NCI-H2227 treated with DMSO at 0.1 percent for 48 hours (cell line): ENCODE measurements at regions not wholly inside any gene's neighbourhood (a gene's known extent, or its start where the extent isn't known, plus 50 kb on each side); places are given as distances from the start of the nearest gene placed in this dataset.
"Not testable (repeated sequence)": the region's sequence is repeated elsewhere in the genome, so short reads cannot be mapped to it uniquely, and the experiment has no call there.

Experiments used
- DNase-seq: peaks from one replicate; lab custom pipeline; 2025; lab: John Stamatoyannopoulos, UW

DNA sequence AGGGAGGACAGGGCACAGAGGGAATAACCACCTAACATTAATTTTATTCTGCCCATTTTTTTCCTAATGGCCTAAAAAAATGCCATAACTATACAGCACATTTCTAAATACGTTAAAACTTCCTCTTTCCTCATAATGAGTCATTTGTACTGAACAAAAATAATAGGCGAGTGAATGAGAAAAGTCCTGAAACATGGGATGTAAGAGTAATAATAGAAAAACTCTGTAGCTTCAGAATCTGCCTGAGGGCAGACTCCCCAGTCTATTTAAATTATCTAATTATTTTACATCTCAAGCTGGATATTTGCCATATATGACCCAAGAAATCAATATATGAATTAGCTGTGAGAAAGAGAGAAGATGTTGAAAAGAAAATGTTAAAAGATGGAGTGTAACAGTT lies 285.1 kb downstream of the TMX3 start:
- no peak for DNase-seq

DNA sequence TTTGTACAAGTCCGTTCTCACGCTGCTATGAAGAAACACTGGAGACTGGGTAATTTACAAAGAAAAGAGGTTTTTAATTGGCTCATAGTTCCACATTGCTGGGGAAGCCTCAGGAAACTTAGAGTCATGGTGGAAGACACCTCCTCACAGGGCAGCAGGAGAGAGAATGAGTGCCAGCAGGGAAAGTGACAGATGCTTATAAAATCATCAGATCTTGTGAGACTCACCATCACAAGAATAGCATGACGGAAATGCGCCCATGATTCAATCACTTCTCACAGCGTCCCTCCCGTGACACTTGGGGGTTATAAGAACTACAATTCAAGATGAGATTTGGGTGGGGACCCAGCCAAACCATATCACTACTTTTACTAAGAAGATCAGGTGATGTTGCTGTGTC lies 285.8 kb downstream of the TMX3 start:
- DNase-seq: no peak

DNA sequence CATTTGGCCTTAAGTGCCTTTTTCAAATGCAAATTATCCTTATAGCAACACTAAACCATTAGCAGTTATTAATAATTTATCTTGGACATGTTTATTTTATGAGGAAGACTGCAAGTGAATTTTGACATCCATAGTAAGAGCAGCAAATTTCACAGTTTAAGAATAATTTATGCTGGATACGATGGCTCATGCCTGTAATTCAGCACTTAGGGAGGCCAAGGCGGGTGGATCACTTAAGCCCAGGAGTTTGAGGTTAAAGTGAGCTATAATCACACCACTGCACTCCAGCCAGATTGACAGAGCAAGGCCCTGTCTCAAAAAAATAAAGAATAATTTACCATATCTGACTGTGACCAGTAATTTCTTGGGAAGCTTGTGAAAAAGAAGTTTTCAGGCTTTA lies 286.2 kb downstream of the TMX3 start:
- DNase-seq: peak; percentile 36

DNA sequence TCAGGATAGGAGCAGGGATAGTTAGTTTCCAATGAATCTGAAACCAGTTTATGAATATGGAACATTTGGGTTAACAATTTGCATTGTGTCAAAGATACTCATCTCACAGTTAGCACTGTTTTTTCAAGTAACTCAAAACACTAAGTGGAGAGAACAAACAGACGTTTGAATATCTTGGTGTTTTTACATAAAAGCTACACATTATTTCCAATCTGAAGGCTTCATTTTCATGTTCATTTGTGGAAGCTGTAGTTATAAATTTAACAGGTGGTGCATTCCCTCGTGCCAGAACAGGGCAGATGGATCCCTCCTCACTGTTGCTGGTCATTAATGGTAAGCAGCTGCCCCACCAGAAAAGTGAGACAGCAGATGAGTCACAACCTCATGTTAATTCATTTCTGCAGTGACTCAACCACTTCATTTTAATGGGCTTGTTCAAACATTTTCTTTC lies 286.9 kb downstream of the TMX3 start:
- DNase-seq: no peak

DNA sequence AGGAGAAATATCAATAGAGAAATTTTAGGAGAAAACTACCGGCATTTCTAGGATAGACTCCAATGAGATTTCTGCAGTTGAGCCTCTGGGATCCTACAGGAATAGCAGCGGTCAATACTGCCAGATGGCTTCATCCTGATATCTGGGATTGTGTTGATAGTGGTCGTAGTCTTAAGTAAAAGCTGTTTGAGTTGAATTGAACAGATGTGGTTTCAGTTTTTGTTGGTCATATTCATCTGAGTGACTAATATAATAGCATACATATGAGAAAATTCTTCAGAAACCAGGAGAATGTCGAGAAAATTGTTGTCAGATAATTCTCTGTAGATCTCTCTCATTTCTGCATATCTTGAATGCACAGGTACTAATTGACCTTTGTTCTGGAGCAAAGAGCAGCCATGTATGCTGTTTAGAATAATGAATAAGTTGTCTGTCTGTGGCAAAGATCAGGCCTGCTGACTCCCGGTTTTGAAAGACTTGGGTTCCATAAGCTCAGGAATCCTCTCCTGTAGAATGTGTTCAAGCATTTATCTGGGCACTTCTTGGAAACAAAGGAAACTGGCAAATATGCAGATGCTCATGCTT lies 288.1 kb downstream of the TMX3 start:
- no peak for DNase-seq

DNA sequence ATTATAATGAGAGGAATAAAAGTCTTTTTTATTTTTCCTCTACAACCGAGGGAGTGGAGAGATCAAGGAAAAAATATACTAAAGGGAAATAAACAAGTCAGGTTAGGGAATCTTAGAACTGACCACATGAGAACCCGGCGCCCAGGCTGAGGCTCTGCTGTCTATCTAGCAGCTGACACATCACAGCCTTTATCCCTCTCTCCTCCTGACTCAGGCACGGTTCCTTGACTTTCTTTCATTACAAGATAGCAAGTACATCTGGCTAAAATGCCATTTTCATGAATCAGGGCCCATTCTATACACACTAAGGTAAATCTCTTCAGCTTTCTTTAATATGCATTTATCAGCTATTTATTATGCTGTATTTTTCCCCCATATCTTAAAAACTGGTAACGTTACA lies 296.0 kb downstream of the TMX3 start:
- DNase-seq: peak; percentile 29

DNA sequence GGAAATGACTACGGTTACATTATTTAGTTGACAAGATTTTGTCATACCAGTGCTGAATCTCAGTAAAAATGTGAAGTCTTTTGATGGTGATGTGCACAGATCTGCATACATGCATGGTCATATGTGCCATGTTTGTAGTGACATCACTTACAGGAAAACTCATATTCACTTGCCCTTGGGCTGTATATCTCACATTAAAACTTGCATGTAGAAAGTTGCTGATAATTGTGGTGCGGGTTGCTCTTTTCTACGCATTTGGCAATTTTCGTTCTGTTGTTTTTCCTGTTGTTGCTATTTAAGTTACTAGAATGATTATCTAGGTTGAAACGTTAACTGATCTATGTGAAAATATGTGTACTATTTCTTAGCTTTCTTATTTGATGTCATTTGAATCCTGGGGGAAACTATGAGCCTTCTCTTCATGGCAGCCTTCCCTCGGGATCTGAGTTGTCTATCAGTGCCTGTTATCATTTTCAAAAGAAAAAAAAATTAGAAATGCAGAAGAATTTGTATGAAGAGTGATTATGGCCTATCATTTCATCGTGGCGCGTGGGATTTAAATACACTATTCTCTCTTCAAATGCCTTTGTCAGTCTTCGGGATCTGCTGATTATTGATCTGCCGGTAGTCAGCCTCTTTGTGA lies 296.6 kb downstream of the TMX3 start:
- no peak for DNase-seq

DNA sequence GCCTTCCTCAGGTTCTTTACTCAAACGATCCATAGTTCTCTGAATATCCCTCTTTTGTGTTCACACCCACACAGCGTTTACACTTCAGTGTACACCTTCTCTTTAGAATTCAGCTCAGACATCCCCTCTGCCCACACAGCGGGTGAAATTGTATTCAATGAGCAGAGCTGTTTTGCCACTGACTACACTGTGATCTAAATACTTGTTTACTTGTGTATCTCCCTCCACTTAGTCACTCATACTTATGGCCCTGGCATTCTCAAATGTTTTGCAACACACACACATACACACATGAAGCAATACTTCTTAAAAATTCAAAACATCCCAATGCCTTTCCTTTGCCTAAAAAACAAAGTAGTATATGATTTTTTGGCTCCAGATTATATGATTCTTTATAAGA lies 297.1 kb downstream of the TMX3 start:
- DNase-seq: peak; percentile 49

DNA sequence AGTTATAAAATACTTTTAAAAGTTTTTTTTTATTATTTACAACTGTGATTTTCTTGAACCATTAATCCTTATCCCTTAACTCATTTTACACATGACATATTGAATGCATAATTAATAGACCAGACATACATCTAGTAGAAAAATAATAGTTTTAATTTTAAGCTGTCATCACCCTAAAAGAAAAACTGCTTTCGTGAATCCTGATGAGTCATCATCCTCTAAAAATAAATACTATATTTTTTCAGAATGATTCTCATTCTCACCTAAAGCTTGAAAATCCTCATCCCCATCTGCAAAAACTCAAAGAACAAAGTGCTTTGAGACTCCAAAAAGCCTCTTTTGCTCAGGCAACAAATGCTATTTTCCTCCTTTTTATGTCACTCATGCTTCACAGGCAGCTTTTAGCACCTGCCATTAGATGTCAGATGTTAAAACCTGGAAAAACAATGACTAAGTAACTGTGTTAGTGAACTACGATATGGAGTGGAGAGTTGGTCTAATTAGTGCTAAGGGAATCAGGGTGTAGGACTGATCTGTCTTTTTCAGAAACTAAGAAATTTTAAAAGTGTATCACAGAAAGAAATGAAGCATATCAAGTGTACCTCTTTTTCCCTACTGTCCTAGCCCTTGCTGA lies 297.6 kb downstream of the TMX3 start:
- peak; percentile 49 for DNase-seq

DNA sequence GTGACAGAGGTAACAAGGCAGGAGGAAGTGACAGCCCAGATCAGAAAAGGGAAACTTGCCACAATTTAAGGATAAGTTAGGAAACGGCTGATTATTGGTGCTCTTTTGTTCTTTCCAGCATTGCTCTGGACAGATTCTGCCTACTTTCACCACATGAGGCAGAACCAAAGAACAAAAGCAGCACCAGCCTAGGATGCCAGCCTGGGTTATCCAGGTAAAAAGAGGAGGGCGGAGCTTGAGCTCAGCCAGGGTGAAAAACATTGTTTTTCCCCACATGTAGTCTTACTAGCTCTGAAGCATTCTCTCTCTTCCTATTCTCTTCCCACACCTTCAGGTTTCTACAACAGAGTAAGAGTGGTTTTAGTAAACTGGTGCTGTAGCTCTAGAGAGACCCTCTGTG lies 300.5 kb downstream of the TMX3 start:
- DNase-seq: no peak

DNA sequence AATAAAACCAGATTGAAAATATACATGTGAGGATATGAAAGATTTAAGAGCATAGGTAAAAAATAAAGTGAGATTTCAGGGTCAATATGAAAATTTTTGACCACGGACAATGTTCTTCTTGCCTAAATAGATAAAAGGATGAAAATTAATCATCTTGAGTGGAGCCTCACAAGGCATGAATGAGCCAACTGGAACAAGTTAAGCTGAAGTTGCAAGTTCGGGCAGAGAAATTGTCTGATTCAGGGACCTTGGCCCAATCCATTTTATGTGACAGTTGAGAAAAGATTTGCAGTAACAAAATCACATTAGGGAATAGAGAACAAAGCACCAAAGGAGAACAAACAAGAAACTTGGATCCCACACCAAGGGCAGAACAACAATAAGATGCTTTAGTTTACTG lies 305.3 kb downstream of the TMX3 start:
- DNase-seq: no peak

DNA sequence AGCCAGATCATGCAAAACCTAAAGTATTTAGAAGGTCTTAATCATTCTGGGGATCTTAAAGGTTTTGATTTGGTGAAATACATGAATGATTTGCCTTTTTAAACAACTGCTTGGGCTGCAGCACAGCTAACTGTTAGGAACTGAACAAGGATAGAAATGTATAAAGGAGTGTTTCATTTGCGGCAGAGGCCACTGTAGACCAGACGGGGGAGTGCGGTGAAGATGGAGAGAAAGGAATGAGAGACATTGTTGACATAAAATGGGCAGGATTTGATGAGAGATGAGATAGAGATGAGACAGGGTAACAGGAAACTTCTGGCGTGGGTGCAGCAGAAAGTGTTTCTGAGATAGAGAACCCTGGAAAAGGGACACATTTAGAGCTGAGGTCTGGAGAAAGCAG lies 308.1 kb downstream of the TMX3 start:
- DNase-seq: no peak

DNA sequence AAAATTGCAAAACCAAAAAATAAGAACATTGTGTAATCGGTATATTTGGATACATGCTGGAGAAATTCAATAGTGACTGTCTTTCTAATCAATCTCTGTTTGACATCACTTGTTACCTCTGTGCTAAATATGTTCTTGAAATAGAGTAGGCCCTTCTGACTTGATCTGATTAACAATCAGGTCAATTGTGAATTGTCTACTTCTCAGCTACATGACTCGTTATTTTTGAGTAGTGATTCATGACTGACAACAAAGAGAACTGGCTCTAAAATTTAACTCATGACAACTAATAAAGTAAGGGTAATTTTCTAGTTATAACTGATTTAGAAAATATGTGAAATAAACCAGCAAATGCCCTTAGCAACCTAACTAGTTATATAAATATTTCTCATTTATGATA lies 312.1 kb downstream of the TMX3 start:
- DNase-seq: no peak

DNA sequence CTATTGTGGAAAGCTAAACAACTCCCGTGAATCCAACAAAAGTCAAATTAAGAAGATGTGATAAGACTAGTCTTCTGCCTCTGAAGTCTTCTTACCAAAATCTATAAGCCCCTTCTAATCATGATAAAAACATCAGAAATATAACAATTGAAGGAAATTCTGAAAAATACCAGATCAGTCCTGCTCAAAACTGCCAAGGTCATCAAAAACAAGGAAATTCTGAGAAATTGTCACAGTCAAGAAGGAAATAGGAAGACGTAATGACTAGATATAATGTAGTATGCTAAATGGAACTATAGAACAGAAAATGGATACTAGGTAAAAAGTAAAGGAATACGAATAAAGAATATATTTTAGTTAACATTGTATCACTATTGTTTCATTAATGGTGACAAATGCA lies 314.0 kb downstream of the TMX3 start:
- DNase-seq: no peak

DNA sequence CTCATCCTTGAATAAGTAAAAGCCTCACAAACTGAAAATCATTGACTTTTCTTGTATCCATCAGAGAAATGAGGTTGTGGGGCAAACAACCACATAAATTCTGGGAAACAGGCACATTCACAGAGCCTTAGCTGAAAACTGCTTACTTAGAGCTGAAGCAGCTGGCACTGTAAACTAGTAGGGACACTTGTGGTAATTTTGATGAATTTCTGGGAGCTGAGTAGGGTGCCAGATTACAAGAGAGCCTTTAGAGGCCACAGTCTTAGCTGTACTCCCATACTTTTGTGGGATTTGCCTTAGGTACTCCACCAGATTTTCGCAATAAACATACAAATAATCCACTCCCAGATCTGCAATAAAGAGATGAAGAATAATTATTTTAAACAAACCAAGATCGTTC lies 315.2 kb downstream of the TMX3 start:
- no peak for DNase-seq

DNA sequence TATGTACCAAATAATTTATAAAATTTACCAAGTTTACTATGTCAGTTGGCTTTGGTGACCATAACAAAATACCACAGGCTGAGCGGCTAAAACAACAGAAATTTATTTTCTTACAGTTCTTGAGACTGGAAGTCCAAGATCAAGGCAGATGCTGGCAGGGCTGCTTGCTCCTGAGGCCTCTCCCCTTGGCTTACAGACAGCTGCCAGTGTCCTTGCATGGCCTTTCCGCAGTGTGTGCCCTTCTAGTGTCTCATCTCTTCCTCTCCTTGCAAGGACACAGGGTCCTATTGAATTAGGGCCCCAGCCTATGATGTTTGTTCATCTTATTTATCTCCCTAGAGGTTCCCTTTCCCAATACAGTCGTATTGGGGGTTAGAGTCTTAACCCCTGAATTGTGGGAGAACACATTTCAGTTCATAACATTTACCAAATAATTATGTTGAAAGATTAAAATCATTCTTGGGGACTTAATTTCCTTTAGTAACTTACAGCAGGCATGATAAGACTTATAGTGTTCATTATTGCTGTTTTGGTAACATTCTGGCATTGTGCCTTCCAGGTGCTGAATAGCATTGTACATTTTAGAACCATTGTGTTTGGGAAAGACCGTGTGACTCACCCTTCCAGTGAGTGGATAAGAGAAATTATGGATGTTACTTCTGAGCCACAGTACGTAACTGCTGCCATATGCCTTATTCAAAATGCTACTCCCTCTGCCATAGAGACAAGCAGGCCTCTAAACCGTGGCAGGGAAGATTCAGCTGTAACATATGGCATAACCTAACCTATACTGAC lies 317.5 kb downstream of the TMX3 start:
- DNase-seq: no peak

DNA sequence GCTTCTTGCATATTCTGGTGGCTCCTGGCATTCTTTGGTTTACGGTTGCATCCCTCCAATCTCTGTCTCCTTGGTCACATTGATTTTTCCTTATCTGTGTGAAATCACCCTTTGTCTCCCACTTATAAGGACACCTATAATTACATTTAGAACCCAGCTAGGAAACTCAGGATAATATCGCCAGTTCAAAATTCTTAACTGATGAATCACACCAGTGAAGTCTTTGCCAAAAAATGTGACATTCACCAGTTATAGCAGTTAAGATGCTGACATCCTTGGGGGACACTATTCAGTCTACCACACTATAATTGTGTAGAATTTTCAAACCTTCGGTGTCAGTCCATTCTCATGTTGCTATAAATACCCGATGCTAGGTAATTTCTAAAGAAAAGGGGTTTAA lies 320.2 kb downstream of the TMX3 start:
- no peak for DNase-seq

DNA sequence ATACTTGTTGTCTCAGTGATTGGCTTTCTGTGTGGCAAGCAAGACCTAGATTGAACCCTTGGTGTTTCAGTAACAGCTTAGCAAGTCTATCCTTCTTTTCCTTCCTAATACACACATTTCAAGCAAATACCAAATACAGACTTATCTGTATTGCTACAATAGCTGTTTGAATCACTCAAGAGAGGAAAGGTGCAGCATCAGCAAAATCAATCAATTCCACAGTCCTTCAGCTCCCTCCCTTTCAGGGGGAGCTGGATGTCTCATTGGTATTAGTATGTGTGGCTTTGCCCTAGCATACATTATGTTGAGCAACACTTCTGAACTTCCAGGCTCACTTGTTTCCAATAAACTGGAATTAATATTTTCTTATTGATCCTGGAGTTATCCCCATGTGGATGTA lies 323.1 kb downstream of the TMX3 start:
- no peak for DNase-seq

DNA sequence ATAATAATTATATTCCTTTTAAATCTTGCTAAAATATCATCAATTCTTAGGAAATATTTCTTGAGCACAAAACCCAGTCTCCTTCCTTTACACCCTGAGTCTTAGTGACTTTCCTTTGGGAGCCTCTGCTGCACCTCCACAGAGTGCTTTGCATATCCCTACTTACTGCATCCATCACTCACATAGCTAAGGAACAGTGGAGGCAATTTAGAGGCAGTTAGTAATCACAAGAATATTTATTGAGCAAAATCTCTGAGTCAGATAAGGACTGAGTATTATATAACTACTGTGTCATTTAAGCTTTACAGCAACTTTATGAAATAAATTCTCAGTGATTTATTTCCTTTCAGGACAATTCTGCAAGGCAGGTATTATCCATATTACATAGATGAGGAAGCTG lies 327.7 kb downstream of the TMX3 start:
- DNase-seq: no peak

DNA sequence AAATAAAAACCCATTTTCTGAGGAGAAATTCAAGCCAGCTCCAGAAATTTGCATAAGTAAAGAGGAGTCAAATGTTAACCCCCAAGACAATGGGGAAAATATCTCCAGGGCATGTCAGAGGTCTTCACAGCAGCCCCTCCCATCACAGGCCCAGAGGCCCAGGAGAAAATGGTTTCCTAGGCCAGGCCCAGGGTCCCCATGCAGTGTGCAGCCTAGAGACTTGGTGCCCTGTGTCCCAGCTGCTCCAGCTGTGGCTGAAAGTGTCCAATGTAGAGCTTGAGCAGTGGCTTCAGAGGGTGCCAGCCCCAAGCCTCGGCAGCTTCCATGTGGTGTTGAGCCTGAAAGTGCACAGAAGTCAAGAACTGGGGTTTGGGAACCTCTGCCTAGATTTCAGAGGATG lies 330.9 kb downstream of the TMX3 start:
- not testable (repeated sequence) for DNase-seq

DNA sequence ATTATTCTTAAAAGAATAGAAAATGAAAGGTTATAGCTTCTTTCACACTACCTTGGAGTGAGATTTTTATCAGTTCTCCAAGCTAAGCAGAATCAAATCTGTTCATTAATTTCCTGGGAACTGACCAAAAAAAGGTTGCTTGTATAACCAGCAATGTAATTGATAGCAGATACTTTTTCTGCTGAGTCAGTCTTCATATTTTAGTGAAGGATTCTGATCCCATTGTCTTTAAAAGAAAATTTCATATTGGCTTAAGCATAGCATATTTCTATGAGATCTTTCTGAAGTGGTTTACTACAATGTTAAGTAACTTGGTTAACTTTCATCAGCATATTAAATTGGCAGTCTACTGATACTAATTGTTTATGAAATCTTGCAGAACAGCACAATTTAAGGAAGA lies 338.0 kb downstream of the TMX3 start:
- DNase-seq: no peak

DNA sequence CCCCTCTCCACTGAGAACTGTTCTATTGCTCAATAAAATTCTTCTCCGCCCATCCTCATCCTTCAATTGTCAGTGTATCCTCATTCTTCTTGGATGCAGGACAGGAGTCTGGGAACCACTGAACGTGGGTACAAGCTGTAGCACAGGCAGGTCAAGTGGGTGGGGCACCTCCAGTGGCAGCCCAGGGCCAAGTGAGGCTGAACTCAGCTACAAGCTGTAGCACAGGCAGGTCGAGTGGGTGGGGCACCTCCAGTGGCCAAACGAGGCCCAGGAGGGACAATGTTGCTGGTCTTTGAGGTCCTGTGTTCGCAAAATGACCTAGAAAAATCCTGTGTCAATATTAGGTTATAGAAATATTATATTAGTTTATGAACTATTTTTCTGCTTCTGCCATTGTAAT lies 352.0 kb downstream of the TMX3 start:
- no peak for DNase-seq

DNA sequence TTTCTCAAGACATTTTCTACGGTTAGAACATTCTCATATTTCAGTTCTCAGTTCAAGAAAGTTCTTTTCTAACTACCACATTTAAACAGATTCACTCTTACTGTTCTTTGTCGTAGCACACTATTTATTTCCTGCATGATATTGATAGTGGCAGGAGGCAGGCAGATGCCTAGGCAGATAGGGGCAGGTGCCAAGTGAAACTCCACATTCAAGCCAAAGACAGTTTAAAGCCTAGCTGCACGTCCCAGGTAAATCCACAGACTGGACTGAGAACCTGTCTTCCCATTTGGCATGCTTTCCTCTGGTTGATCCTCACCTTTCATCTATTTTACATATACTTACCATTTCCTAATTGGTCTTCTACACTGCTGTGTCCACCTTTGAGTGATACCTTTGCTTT lies 359.3 kb downstream of the TMX3 start:
- no peak for DNase-seq
